ENCODE measurements at regions not wholly inside any gene's neighbourhood (a gene's known extent, or its start where the extent isn't known, plus 50 kb on each side); places are given as distances from the start of the nearest gene placed in this dataset.

- TF ChIP-seq JUN (IDR thresholded peaks at IDR 0.05; ENCODE audit: borderline replicate concordance, insufficient read depth, insufficient read length, low read depth), result no peak
- no peak for TF ChIP-seq MYC (IDR thresholded peaks at IDR 0.05; ENCODE audit: low read depth, low read length)
- no peak for TF ChIP-seq FOS (IDR thresholded peaks at IDR 0.05; ENCODE audit: borderline replicate concordance, insufficient read depth, low read length)
- TF ChIP-seq, protein P1, sequence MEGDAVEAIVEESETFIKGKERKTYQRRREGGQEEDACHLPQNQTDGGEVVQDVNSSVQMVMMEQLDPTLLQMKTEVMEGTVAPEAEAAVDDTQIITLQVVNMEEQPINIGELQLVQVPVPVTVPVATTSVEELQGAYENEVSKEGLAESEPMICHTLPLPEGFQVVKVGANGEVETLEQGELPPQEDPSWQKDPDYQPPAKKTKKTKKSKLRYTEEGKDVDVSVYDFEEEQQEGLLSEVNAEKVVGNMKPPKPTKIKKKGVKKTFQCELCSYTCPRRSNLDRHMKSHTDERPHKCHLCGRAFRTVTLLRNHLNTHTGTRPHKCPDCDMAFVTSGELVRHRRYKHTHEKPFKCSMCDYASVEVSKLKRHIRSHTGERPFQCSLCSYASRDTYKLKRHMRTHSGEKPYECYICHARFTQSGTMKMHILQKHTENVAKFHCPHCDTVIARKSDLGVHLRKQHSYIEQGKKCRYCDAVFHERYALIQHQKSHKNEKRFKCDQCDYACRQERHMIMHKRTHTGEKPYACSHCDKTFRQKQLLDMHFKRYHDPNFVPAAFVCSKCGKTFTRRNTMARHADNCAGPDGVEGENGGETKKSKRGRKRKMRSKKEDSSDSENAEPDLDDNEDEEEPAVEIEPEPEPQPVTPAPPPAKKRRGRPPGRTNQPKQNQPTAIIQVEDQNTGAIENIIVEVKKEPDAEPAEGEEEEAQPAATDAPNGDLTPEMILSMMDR (IDR thresholded peaks at IDR 0.05; ENCODE audit: extremely low read depth in 1 of 2, insufficient read depth in 1 of 2, low read depth in 1 of 2, low read length in 2 of 2), result no peak
- TF ChIP-seq POLR2A (IDR thresholded peaks at IDR 0.05; ENCODE audit: low read depth, low read length), result no peak
- peak; percentile 24 for TF ChIP-seq GATA2 (IDR thresholded peaks at IDR 0.05; ENCODE audit: insufficient read depth, insufficient read length, low read depth, low read length)
- no peak for TF ChIP-seq EZH2 (IDR thresholded peaks at IDR 0.05; ENCODE audit: borderline replicate concordance, low read depth, low read length, severe bottlenecking)
- TF ChIP-seq MAX (IDR thresholded peaks at IDR 0.05; ENCODE audit: insufficient read depth, insufficient read length), result no peak
- H2AFZ ChIP-seq (ENCODE audit: low read depth, low read length), result no peak overlapping the region
- intact Hi-C loops (cut with micrococcal nuclease) (no loop called here), dilution Hi-C loops (cut with MboI; ENCODE audit: extremely low pct_ligation_motif_present, low sequenced_read_pairs) (no loop called here)
- H3K4me2 ChIP-seq (ENCODE audit: insufficient read depth, low read length), result no peak overlapping the region
- H3K27ac ChIP-seq (ENCODE audit: insufficient read depth, low read depth, low read length), result no peak overlapping the region
- no peaks in the 10 kb centered on the region for H3K9me3 ChIP-seq (replicated peaks; ENCODE audit: control insufficient read depth, insufficient read depth, low read length)
- H3K9me1 ChIP-seq (replicated peaks; ENCODE audit: control insufficient read depth, extremely low read depth, insufficient read depth, low read length), result no peaks in the 10 kb centered on the region
- no peaks in the 10 kb centered on the region for H3K79me2 ChIP-seq (ENCODE audit: control insufficient read depth, insufficient read depth, low read length)
- peak; percentile 1 for DNase-seq (ENCODE audit: low read depth, low spot score)
- FAIRE-seq, result no peak
- POLR2A ChIA-PET, result no interaction called here
- H3K4me3 ChIP-seq (replicated peaks in 1 of 3; ENCODE audit: insufficient read depth in 1 of 3, low read depth in 1 of 3, low read length in 3 of 3), result no peak overlapping the region
- no peaks in the 10 kb centered on the region for H3K36me3 ChIP-seq (ENCODE audit: control insufficient read depth in 2 of 2, extremely low read depth in 1 of 2, insufficient read depth in 2 of 2, low read length in 2 of 2)
- no peaks in the 10 kb centered on the region for H4K20me1 ChIP-seq (replicated peaks; ENCODE audit: control insufficient read depth, extremely low read depth, insufficient read depth, low read length)
- no peak overlapping the region for H3K9ac ChIP-seq (replicated peaks; ENCODE audit: extremely low read depth, insufficient read depth, low read length)
- CTCF ChIA-PET, result interaction anchor here (1.0 kb wide), 1 partner anchor 102 kb away, joined by 3 read pairs; no protein-coding TSS in a partner anchor
- H3K4me1 ChIP-seq (ENCODE audit: control insufficient read depth, extremely low read depth, insufficient read depth, low read length), result no peaks in the 10 kb centered on the region
- peaks cover 0 to 2% of the 10 kb centered on the region in 2 experiments for H3K27me3 ChIP-seq (ENCODE audit: control insufficient read depth in 2 of 2, insufficient read depth in 2 of 2, low read length in 2 of 2)
- no TSS peak for BruUV-seq (replicated peaks)
Observed at GRCh38 chr9:36772449-36773403, 200.0 kb downstream of the MELK start.

Measured in endothelial cell of umbilical vein (primary cell).